Activated T-helper 2 cell treated with anti-CD3 and anti-CD28 coated beads, Interferon-gamma antibody, Interleukin-2, Interleukin-4, amounts not matched to agents 10 μg/mL and 5 μg/mL and 100 μg/mL, durations not matched to agents 14 hours and 24 hours and 36 hours (primary cell): ENCODE measurements at regions not wholly inside any gene's neighbourhood (a gene's known extent, or its start where the extent isn't known, plus 50 kb on each side); places are given as distances from the start of the nearest gene placed in this dataset.

ENCODE experiments used
- DNase-seq: peaks from one replicate; pipeline ENCODE4 v3.0.0; 2021; ENCODE audit warnings: low spot score
- H3K27ac Mint-ChIP-seq: one replicate; pipeline ENCODE4 v1.8.0; 2021; ENCODE audit warnings: mixed read lengths
- H3K27me3 Mint-ChIP-seq: one replicate; pipeline ENCODE4 v1.8.0; 2021; ENCODE audit warnings: low read depth, mixed read lengths
- H3K36me3 Mint-ChIP-seq: one replicate; pipeline ENCODE4 v1.8.0; 2021; ENCODE audit warnings: low read depth, mixed read lengths
- H3K4me1 Mint-ChIP-seq: one replicate; pipeline ENCODE4 v1.8.0; 2021; ENCODE audit warnings: low read depth, mixed read lengths
- H3K4me3 Mint-ChIP-seq: one replicate; pipeline ENCODE4 v1.8.0; 2021; ENCODE audit warnings: low read depth, mild to moderate bottlenecking, moderate library complexity, mixed read lengths
- H3K9me3 Mint-ChIP-seq: one replicate; pipeline ENCODE4 v1.8.0; 2021; ENCODE audit warnings: mixed read lengths
- intact Hi-C: fragments of 100-400 bp; cut with micrococcal nuclease; formaldehyde crosslinking; loops from one replicate; pipeline ENCODE4 v1.15.1; 2023

GRCh38 chr5:35440409-35440808 lies 177.3 kb upstream of the SPEF2 start:
- intact Hi-C loops, result no loop called here
- DNase-seq, result no peak
- Mint-ChIP-seq H3K27me3 (peaks cover 17% of the 10 kb centered on the region), H3K4me1 (no peaks in the 10 kb centered on the region), H3K36me3 (no peaks in the 10 kb centered on the region), H3K4me3 (no peak overlapping the region), H3K27ac (no peak overlapping the region), H3K9me3 (no peaks in the 10 kb centered on the region)

GRCh38 chr5:35438786-35439185 lies 178.9 kb upstream of the SPEF2 start:
- Mint-ChIP-seq H3K27me3 (peaks cover 25% of the 10 kb centered on the region), H3K9me3 (no peaks in the 10 kb centered on the region), H3K4me3 (no peak overlapping the region), H3K36me3 (no peaks in the 10 kb centered on the region), H3K27ac (no peak overlapping the region), H3K4me1 (no peaks in the 10 kb centered on the region)
- intact Hi-C loops, result no loop called here
- no peak for DNase-seq

- Mint-ChIP-seq H3K36me3 (no peaks in the 10 kb centered on the region), H3K4me3 (no peak overlapping the region), H3K27ac (no peak overlapping the region), H3K4me1 (no peaks in the 10 kb centered on the region), H3K9me3 (no peaks in the 10 kb centered on the region), H3K27me3 (peaks cover 25% of the 10 kb centered on the region)
- intact Hi-C loops, result no loop called here
- no peak for DNase-seq
Measured at GRCh38 chr5:35438288-35438687, 179.4 kb upstream of the SPEF2 start.

- no peaks in the 10 kb centered on the region for H3K4me1 Mint-ChIP-seq
- no peaks in the 10 kb centered on the region for H3K9me3 Mint-ChIP-seq
- H3K27me3 Mint-ChIP-seq, result peaks cover 34% of the 10 kb centered on the region
- no peak for DNase-seq
- H3K36me3 Mint-ChIP-seq, result no peaks in the 10 kb centered on the region
- no peak overlapping the region for H3K4me3 Mint-ChIP-seq
- intact Hi-C loops, result loop anchor here (2.0 kb wide), 1 partner anchor 348 kb away; no protein-coding TSS in a partner anchor
- H3K27ac Mint-ChIP-seq, result no peak overlapping the region
Measured at GRCh38 chr5:35436400-35437057, 181.1 kb upstream of the SPEF2 start.

GRCh38 chr5:35430381-35431162 lies 187.1 kb upstream of the SPEF2 start:
- Mint-ChIP-seq H3K27ac (no peak overlapping the region), H3K36me3 (no peaks in the 10 kb centered on the region), H3K27me3 (peaks cover 21% of the 10 kb centered on the region), H3K4me1 (no peaks in the 10 kb centered on the region), H3K4me3 (no peak overlapping the region), H3K9me3 (no peaks in the 10 kb centered on the region)
- DNase-seq, result no peak
- intact Hi-C loops, result no loop called here

- Mint-ChIP-seq H3K4me1 (no peaks in the 10 kb centered on the region), H3K36me3 (no peaks in the 10 kb centered on the region), H3K27ac (no peak overlapping the region), H3K9me3 (no peaks in the 10 kb centered on the region), H3K4me3 (no peak overlapping the region), H3K27me3 (peaks cover 2% of the 10 kb centered on the region)
- DNase-seq, result no peak
- intact Hi-C loops, result no loop called here
Measured at GRCh38 chr5:35420200-35420599, 189.9 kb upstream of the PRLR start.

- DNase-seq, result no peak
- H3K9me3 Mint-ChIP-seq, result no peaks in the 10 kb centered on the region
- no peaks in the 10 kb centered on the region for H3K36me3 Mint-ChIP-seq
- intact Hi-C loops, result no loop called here
- no peak overlapping the region for H3K4me3 Mint-ChIP-seq
- no peak overlapping the region for H3K27ac Mint-ChIP-seq
- no peaks in the 10 kb centered on the region for H3K4me1 Mint-ChIP-seq
- no peaks in the 10 kb centered on the region for H3K27me3 Mint-ChIP-seq
Measured at GRCh38 chr5:35417040-35417439, 186.8 kb upstream of the PRLR start.

- Mint-ChIP-seq H3K4me3 (no peak overlapping the region), H3K36me3 (no peaks in the 10 kb centered on the region), H3K9me3 (no peaks in the 10 kb centered on the region), H3K27me3 (no peaks in the 10 kb centered on the region), H3K4me1 (no peaks in the 10 kb centered on the region), H3K27ac (no peak overlapping the region)
- DNase-seq, result no peak
- intact Hi-C loops, result no loop called here
Measured at GRCh38 chr5:35416217-35416988, 186.1 kb upstream of the PRLR start.

GRCh38 chr5:35415309-35415708 lies 185.0 kb upstream of the PRLR start:
- Mint-ChIP-seq H3K4me3 (no peak overlapping the region), H3K36me3 (no peaks in the 10 kb centered on the region), H3K27ac (no peak overlapping the region), H3K9me3 (no peaks in the 10 kb centered on the region), H3K27me3 (no peaks in the 10 kb centered on the region), H3K4me1 (no peaks in the 10 kb centered on the region)
- DNase-seq, result no peak
- intact Hi-C loops, result no loop called here

- H3K36me3 Mint-ChIP-seq, result no peaks in the 10 kb centered on the region
- H3K27me3 Mint-ChIP-seq, result no peaks in the 10 kb centered on the region
- DNase-seq, result no peak
- no peaks in the 10 kb centered on the region for H3K9me3 Mint-ChIP-seq
- no peak overlapping the region for H3K27ac Mint-ChIP-seq
- intact Hi-C loops, result no loop called here
- H3K4me3 Mint-ChIP-seq, result no peak overlapping the region
- H3K4me1 Mint-ChIP-seq, result no peaks in the 10 kb centered on the region
Measured at GRCh38 chr5:35409361-35409760, 179.1 kb upstream of the PRLR start.

- Mint-ChIP-seq H3K4me1 (no peaks in the 10 kb centered on the region), H3K27ac (no peak overlapping the region), H3K4me3 (no peak overlapping the region), H3K9me3 (no peaks in the 10 kb centered on the region), H3K27me3 (no peaks in the 10 kb centered on the region), H3K36me3 (no peaks in the 10 kb centered on the region)
- no peak for DNase-seq
- intact Hi-C loops, result no loop called here
Measured at GRCh38 chr5:35408146-35408545, 177.9 kb upstream of the PRLR start.

- Mint-ChIP-seq H3K27ac (no peak overlapping the region), H3K4me1 (no peaks in the 10 kb centered on the region), H3K9me3 (no peaks in the 10 kb centered on the region), H3K27me3 (no peaks in the 10 kb centered on the region), H3K36me3 (no peaks in the 10 kb centered on the region), H3K4me3 (no peak overlapping the region)
- intact Hi-C loops, result no loop called here
- no peak for DNase-seq
Measured at GRCh38 chr5:35407697-35408096, 177.4 kb upstream of the PRLR start.

- Mint-ChIP-seq H3K9me3 (peaks cover 4% of the 10 kb centered on the region), H3K4me1 (no peaks in the 10 kb centered on the region), H3K36me3 (no peaks in the 10 kb centered on the region), H3K4me3 (no peak overlapping the region), H3K27ac (no peak overlapping the region), H3K27me3 (no peaks in the 10 kb centered on the region)
- intact Hi-C loops, result no loop called here
- DNase-seq, result no peak
Measured at GRCh38 chr5:35405938-35406337, 175.7 kb upstream of the PRLR start.
